ENCODE measurements at regions not wholly inside any gene's neighbourhood (a gene's known extent, or its start where the extent isn't known, plus 50 kb on each side); places are given as distances from the start of the nearest gene placed in this dataset.

DNA sequence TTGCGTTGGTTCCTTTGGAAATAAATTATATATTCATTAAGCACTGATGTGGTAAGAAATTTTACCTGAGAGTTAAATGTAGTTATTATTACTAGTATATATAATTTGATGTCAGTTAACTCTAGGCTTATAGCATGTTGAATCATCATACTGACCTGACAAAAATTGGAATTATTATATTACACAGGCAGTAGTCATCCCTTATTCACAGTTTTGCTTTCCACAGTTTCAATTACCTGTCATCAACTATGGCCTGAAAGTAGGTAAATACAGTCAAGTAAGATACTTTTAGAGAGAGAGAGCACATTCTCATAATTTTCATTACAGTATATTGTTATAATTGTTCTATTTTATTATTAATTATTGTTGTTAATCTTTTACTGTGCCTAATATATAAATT, 1074.7 kb downstream of the CDH11 start:
- TF ChIP-seq CTCF (IDR thresholded peaks at IDR 0.05; ENCODE audit: low read length) (no peak), EZH2phosphoT487 (IDR thresholded peaks at IDR 0.05; ENCODE audit: low read length) (no peak), EZH2 (optimal IDR thresholded peaks at IDR 0.05; ENCODE audit: low read depth, low read length) (no peak)
